NCI-H2107 treated with DMSO at 0.1 percent for 48 hours (cell line): ENCODE measurements at regions not wholly inside any gene's neighbourhood (a gene's known extent, or its start where the extent isn't known, plus 50 kb on each side); places are given as distances from the start of the nearest gene placed in this dataset.
"Not testable (repeated sequence)": the region's sequence is repeated elsewhere in the genome, so short reads cannot be mapped to it uniquely, and the experiment has no call there.

Experiments
- DNase-seq: peaks from one replicate; lab custom pipeline; 2025; ENCODE audit not compliant: unreplicated experiment; lab: John Stamatoyannopoulos, UW

GRCh38 chr1:228889289-228889688 lies 154.0 kb downstream of the RHOU start:
- no peak for DNase-seq

- no peak for DNase-seq
Observed at GRCh38 chr1:228891272-228892034, 156.2 kb downstream of the RHOU start.

- not testable (repeated sequence) for DNase-seq
Observed at GRCh38 chr1:228892200-228892599, 156.9 kb downstream of the RHOU start.

- no peak for DNase-seq
Observed at GRCh38 chr1:228894442-228894989, 159.2 kb downstream of the RHOU start.

GRCh38 chr1:228897901-228898300 lies 162.6 kb downstream of the RHOU start:
- DNase-seq, result no peak

- DNase-seq, result no peak
Observed at GRCh38 chr1:228898582-228898992, 163.3 kb downstream of the RHOU start.

- no peak for DNase-seq
Observed at GRCh38 chr1:228899421-228899956, 164.2 kb downstream of the RHOU start.

- no peak for DNase-seq
Observed at GRCh38 chr1:228900099-228900885, 165.0 kb downstream of the RHOU start.

- DNase-seq, result no peak
Observed at GRCh38 chr1:228900886-228901392, 165.7 kb downstream of the RHOU start.

- no peak for DNase-seq
Observed at GRCh38 chr1:228901936-228902681, 166.8 kb downstream of the RHOU start.

- peak; percentile 77 for DNase-seq
Observed at GRCh38 chr1:228902781-228903433, 167.6 kb downstream of the RHOU start.

- DNase-seq, result no peak
Observed at GRCh38 chr1:228903434-228904071, 168.3 kb downstream of the RHOU start.

- DNase-seq, result no peak
Observed at GRCh38 chr1:228904222-228904621, 168.9 kb downstream of the RHOU start.

- DNase-seq, result no peak
Observed at GRCh38 chr1:228905701-228906101, 170.4 kb downstream of the RHOU start.

- DNase-seq, result no peak
Observed at GRCh38 chr1:228906223-228906860, 171.1 kb downstream of the RHOU start.

- no peak for DNase-seq
Observed at GRCh38 chr1:228911225-228912210, 176.2 kb downstream of the RHOU start.

- DNase-seq, result no peak
Observed at GRCh38 chr1:228913626-228914414, 178.5 kb downstream of the RHOU start.
